ENCODE measurements at regions not wholly inside any gene's neighbourhood (a gene's known extent, or its start where the extent isn't known, plus 50 kb on each side); places are given as distances from the start of the nearest gene placed in this dataset.

DNA sequence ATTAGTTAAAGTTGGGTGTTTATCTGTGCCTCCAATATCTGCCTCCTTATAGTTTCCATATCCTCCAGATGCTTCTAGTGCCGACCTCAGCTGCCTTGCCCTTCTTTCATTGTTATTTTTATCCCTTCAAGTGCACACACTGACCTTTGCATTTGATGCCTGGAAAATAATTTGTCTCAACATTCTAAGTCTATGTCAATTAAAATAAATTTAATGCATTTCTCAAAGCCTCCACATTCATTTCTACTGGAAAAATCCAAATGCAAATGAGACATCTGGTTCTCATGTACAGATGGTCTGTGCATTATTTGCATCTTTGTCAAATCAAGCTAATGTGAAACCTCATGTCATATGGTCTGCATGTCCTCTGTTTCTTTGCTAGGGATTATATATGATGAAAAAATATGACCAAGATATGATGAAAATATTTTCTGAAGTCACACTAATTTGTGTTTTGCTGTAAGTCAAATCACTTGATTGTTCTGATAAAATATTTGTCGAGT lies 61.4 kb downstream of the TMEM100 start:
- TF ChIP-seq, protein P1, sequence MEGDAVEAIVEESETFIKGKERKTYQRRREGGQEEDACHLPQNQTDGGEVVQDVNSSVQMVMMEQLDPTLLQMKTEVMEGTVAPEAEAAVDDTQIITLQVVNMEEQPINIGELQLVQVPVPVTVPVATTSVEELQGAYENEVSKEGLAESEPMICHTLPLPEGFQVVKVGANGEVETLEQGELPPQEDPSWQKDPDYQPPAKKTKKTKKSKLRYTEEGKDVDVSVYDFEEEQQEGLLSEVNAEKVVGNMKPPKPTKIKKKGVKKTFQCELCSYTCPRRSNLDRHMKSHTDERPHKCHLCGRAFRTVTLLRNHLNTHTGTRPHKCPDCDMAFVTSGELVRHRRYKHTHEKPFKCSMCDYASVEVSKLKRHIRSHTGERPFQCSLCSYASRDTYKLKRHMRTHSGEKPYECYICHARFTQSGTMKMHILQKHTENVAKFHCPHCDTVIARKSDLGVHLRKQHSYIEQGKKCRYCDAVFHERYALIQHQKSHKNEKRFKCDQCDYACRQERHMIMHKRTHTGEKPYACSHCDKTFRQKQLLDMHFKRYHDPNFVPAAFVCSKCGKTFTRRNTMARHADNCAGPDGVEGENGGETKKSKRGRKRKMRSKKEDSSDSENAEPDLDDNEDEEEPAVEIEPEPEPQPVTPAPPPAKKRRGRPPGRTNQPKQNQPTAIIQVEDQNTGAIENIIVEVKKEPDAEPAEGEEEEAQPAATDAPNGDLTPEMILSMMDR (IDR thresholded peaks at IDR 0.05) = no peak
- no peak for TF ChIP-seq EZH2 (IDR thresholded peaks at IDR 0.05; ENCODE audit: borderline replicate concordance, insufficient read depth, low read depth, low read length, poor library complexity, severe bottlenecking)
